ENCODE measurements at regions not wholly inside any gene's neighbourhood (a gene's known extent, or its start where the extent isn't known, plus 50 kb on each side); places are given as distances from the start of the nearest gene placed in this dataset.

- H3K27me3 ChIP-seq (replicated peaks in 1 of 4; ENCODE audit: control extremely low read depth in 1 of 4, control insufficient read depth in 3 of 4, insufficient read depth in 4 of 4, low read length in 3 of 4), result no peaks in the 10 kb centered on the region
- Mint-ChIP-seq H3K9me3 (ENCODE audit: insufficient read depth) (no peaks in the 10 kb centered on the region), H3K4me3 (no peak overlapping the region), H3K4me1 (peaks cover 6% of the 10 kb centered on the region), H3K27ac (no peak overlapping the region), H3K27me3 (no peaks in the 10 kb centered on the region)
- no peak for TF ChIP-seq EZH2 (IDR thresholded peaks at IDR 0.05; ENCODE audit: borderline replicate concordance, insufficient read depth, low read depth, low read length, poor library complexity, severe bottlenecking)
- TF ChIP-seq CTCF (IDR thresholded peaks at IDR 0.05), result no peak
- H3K9ac ChIP-seq (ENCODE audit: low read length), result no peak overlapping the region
- POLR2A ChIA-PET, result no interaction called here
- H3K9me3 ChIP-seq (ENCODE audit: control extremely low read depth in 1 of 3, control insufficient read depth in 2 of 3, insufficient read depth in 1 of 3, low read length in 2 of 3), result no peaks in the 10 kb centered on the region
- H3K27ac ChIP-seq (ENCODE audit: low read length in 2 of 2), result no peak overlapping the region
- no peaks in the 10 kb centered on the region for H3K4me1 ChIP-seq (ENCODE audit: control insufficient read depth in 2 of 2, insufficient read depth in 2 of 2, low read length in 2 of 2)
- CTCF ChIA-PET, result no interaction called here
- H2AFZ ChIP-seq (ENCODE audit: insufficient read depth, low read depth, low read length, poor library complexity, severe bottlenecking), result no peak overlapping the region
- ATAC-seq (ENCODE audit: low read depth), result no peak
- no peak overlapping the region for H3K4me2 ChIP-seq (replicated peaks; ENCODE audit: low read depth, low read length, poor library complexity, severe bottlenecking)
- no peaks in the 10 kb centered on the region for H4K20me1 ChIP-seq (ENCODE audit: control insufficient read depth, insufficient read depth, low read length, poor library complexity, severe bottlenecking)
- H3K79me2 ChIP-seq (ENCODE audit: control insufficient read depth, insufficient read depth, low read length), result peaks cover 3% of the 10 kb centered on the region
- DNase-seq, result no peak
- WGBS (ENCODE audit: insufficient coverage), result no CpG with 5 or more reads among the region's 2 CpGs
- intact Hi-C loops (cut with micrococcal nuclease), result no loop called here
- H3K36me3 ChIP-seq (replicated peaks in 1 of 2; ENCODE audit: control extremely low read depth in 1 of 2, control insufficient read depth in 1 of 2, extremely low read depth in 1 of 2, insufficient read depth in 2 of 2, low read length in 1 of 2), result peaks cover 0 to 10% of the 10 kb centered on the region in 2 experiments
- no peak overlapping the region for H3K4me3 ChIP-seq (ENCODE audit: control extremely low read depth in 1 of 5, extremely low read depth in 1 of 5, insufficient read depth in 1 of 5, low read depth in 2 of 5, low read length in 4 of 5)
Observed at GRCh38 chr1:77623066-77623465, 59.4 kb downstream of the ZZZ3 start.

- peaks cover 3% of the 10 kb centered on the region for H3K79me2 ChIP-seq (ENCODE audit: control insufficient read depth, insufficient read depth, low read length)
- POLR2A ChIA-PET, result no interaction called here
- DNase-seq, result no peak
- Mint-ChIP-seq H3K27me3 (no peaks in the 10 kb centered on the region), H3K4me1 (peaks cover 6% of the 10 kb centered on the region), H3K27ac (no peak overlapping the region), H3K4me3 (no peak overlapping the region), H3K9me3 (ENCODE audit: insufficient read depth) (no peaks in the 10 kb centered on the region)
- no peak overlapping the region for H3K4me3 ChIP-seq (ENCODE audit: control extremely low read depth in 1 of 5, extremely low read depth in 1 of 5, insufficient read depth in 1 of 5, low read depth in 2 of 5, low read length in 4 of 5)
- H3K9ac ChIP-seq (ENCODE audit: low read length), result no peak overlapping the region
- H2AFZ ChIP-seq (ENCODE audit: insufficient read depth, low read depth, low read length, poor library complexity, severe bottlenecking), result no peak overlapping the region
- no peaks in the 10 kb centered on the region for H3K4me1 ChIP-seq (ENCODE audit: control insufficient read depth in 2 of 2, insufficient read depth in 2 of 2, low read length in 2 of 2)
- TF ChIP-seq EZH2 (IDR thresholded peaks at IDR 0.05; ENCODE audit: borderline replicate concordance, insufficient read depth, low read depth, low read length, poor library complexity, severe bottlenecking) (no peak), CTCF (IDR thresholded peaks at IDR 0.05) (no peak)
- no peak overlapping the region for H3K27ac ChIP-seq (ENCODE audit: low read length in 2 of 2)
- CTCF ChIA-PET, result no interaction called here
- 11% methylated on average over 1 of the region's 3 CpGs for WGBS (ENCODE audit: insufficient coverage)
- no peaks in the 10 kb centered on the region for H3K27me3 ChIP-seq (replicated peaks in 1 of 4; ENCODE audit: control extremely low read depth in 1 of 4, control insufficient read depth in 3 of 4, insufficient read depth in 4 of 4, low read length in 3 of 4)
- intact Hi-C loops (cut with micrococcal nuclease), result no loop called here
- no peak for ATAC-seq (ENCODE audit: low read depth)
- H3K36me3 ChIP-seq (replicated peaks in 1 of 2; ENCODE audit: control extremely low read depth in 1 of 2, control insufficient read depth in 1 of 2, extremely low read depth in 1 of 2, insufficient read depth in 2 of 2, low read length in 1 of 2), result peaks cover 0 to 8% of the 10 kb centered on the region in 2 experiments
- H3K9me3 ChIP-seq (ENCODE audit: control extremely low read depth in 1 of 3, control insufficient read depth in 2 of 3, insufficient read depth in 1 of 3, low read length in 2 of 3), result no peaks in the 10 kb centered on the region
- no peaks in the 10 kb centered on the region for H4K20me1 ChIP-seq (ENCODE audit: control insufficient read depth, insufficient read depth, low read length, poor library complexity, severe bottlenecking)
- H3K4me2 ChIP-seq (replicated peaks; ENCODE audit: low read depth, low read length, poor library complexity, severe bottlenecking), result no peak overlapping the region
Observed at GRCh38 chr1:77620273-77620672, 62.2 kb downstream of the ZZZ3 start.

Data from B cell (primary cell).